ENCODE measurements at regions not wholly inside any gene's neighbourhood (a gene's known extent, or its start where the extent isn't known, plus 50 kb on each side); places are given as distances from the start of the nearest gene placed in this dataset.

- Histone ChIP-seq H3K27me3 (replicated peaks in 1 of 2; ENCODE audit: control insufficient read depth in 2 of 2, insufficient read depth in 2 of 2, low read length in 1 of 2) (no peaks in the 10 kb centered on the region), H3K79me2 (ENCODE audit: control insufficient read depth, insufficient read depth, low read length) (no peaks in the 10 kb centered on the region), H4K20me1 (ENCODE audit: control insufficient read depth, insufficient read depth) (no peaks in the 10 kb centered on the region), H3K9me3 (replicated peaks; ENCODE audit: control insufficient read depth, insufficient read depth, low read length) (no peaks in the 10 kb centered on the region), H3K4me2 (ENCODE audit: control insufficient read depth, insufficient read depth) (no peak overlapping the region), H2AFZ (ENCODE audit: control insufficient read depth, low read depth, low read length) (no peak overlapping the region), H3K27ac (ENCODE audit: control insufficient read depth, insufficient read depth) (no peak overlapping the region), H3K36me3 (ENCODE audit: control insufficient read depth in 2 of 2, insufficient read depth in 2 of 2, low read length in 1 of 2) (no peaks in the 10 kb centered on the region), H3K9ac (ENCODE audit: control insufficient read depth, insufficient read depth, low read length) (no peak overlapping the region), H3K4me1 (ENCODE audit: control insufficient read depth, insufficient read depth, low read length) (no peaks in the 10 kb centered on the region), H3K4me3 (no peak overlapping the region)
- BruUV-seq (replicated peaks): no TSS peak
- SMC1A ChIA-PET (ENCODE audit: uncharacterized antibody, unreplicated experiment): interaction anchor here (0.7 to 1.3 kb wide), 2 partner anchors 12 to 1220 kb away, joined by 3 read pairs; no protein-coding TSS in a partner anchor
- in situ Hi-C loops (cut with MboI): no loop called here
- DNase-seq (ENCODE audit: low read depth, low spot score) (no peak), FAIRE-seq (no peak), ATAC-seq (no peak)
- POLR2A ChIA-PET: no interaction called here
- intact Hi-C loops (cut with micrococcal nuclease; ENCODE audit: unreplicated experiment): no loop called here
- CTCF ChIA-PET: no interaction called here
- RAD21 ChIA-PET (ENCODE audit: unreplicated experiment): no interaction called here
- WGBS (ENCODE audit: insufficient coverage, insufficient replicate concordance, low lambda C conversion rate, missing lambda C conversion rate): 18% methylated on average over 2 of the region's 2 CpGs
- TF ChIP-seq REST (IDR thresholded peaks at IDR 0.05; ENCODE audit: low read depth, low read length) (no peak), WRNIP1 (IDR thresholded peaks at IDR 0.05; ENCODE audit: borderline replicate concordance, low read depth, low read length) (no peak), ATF2 (IDR thresholded peaks at IDR 0.05; ENCODE audit: low read length) (no peak), CEBPZ (IDR thresholded peaks at IDR 0.05; ENCODE audit: low read depth, low read length) (no peak), CREB1 (IDR thresholded peaks at IDR 0.05; ENCODE audit: low read depth) (no peak), MLLT1 (IDR thresholded peaks at IDR 0.05) (no peak), NKRF (conservative IDR thresholded peaks at IDR 0.05) (no peak), TCF12 (IDR thresholded peaks at IDR 0.05; ENCODE audit: low read depth, low read length) (no peak), BCL3 (IDR thresholded peaks at IDR 0.05; ENCODE audit: borderline replicate concordance, insufficient read depth, low read depth, low read length, poor library complexity, severe bottlenecking) (no peak), SP1 (IDR thresholded peaks at IDR 0.05; ENCODE audit: low read depth, low read length) (no peak), CREM (IDR thresholded peaks at IDR 0.05; ENCODE audit: low read depth) (no peak)
Observed at GRCh38 chr6:128632131-128632530, 111.7 kb upstream of the PTPRK start.

Measured in GM12878 (cell line).